ENCODE measurements at regions not wholly inside any gene's neighbourhood (a gene's known extent, or its start where the extent isn't known, plus 50 kb on each side); places are given as distances from the start of the nearest gene placed in this dataset.
"Not testable (repeated sequence)": the region's sequence is repeated elsewhere in the genome, so short reads cannot be mapped to it uniquely, and the experiment has no call there.

DNA sequence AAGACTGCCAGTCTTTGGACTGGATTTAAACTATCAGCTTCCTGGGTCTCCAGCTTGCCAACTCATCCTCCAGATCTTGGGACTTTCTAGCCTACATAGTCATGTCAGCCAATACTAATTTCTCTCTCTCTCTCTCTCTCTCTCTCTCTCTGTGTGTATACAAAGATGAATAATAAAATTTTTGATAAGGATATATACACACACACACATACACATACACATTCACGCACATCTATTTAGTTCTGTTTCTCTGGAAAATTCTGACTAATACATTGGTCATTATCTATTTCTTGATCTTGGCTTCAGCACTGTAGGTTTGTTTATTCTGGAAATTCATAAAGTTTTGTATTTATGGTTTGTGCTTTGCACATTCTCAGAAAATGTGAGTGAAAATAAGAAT lies 1606.2 kb upstream of the NUDT12 start:
- no peak for TF ChIP-seq CTCF (IDR thresholded peaks at IDR 0.05; ENCODE audit: extremely low read depth, missing control alignments)
- no peak for DNase-seq (ENCODE audit: low spot score)

DNA sequence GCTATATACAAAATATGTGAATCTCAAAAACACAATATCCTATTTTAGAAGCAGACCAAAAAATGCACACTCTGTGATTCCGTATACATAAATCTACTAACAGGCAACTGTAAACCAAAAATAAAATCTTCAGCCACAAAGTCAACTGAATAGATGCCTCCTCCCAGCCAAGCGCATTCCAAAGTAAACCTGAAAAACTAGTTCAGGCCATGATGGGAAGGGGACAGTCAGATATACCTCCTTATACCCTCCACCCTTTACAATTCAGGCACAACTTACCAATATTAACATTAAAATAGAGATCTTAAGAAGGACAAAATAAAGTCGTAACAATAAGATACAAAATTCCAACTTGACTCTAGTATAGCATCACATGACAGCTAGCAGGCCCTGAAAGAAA lies 1604.5 kb upstream of the NUDT12 start:
- TF ChIP-seq CTCF (IDR thresholded peaks at IDR 0.05; ENCODE audit: extremely low read depth, missing control alignments): no peak
- no peak for DNase-seq (ENCODE audit: low spot score)

DNA sequence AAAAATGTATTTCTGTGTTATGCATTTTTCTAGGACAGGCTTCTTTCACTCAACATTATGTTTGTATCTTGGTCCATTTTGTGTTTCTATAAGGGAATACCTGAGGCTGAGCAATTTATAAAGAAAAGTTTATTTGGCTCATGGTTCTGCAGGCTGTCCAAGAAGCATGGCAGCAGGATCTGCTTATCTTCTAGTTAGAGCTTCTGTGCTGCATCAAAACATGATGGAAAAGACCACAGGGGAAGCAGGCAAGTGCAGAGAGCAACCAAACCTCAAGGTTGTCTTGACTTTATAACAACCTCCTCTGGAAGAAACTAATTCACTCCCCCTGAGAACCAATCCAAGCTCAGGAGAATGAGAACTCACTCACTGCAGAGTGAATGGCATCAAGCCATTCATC lies 1601.0 kb upstream of the NUDT12 start:
- TF ChIP-seq CTCF (IDR thresholded peaks at IDR 0.05; ENCODE audit: extremely low read depth, missing control alignments): no peak
- DNase-seq (ENCODE audit: low spot score): no peak

DNA sequence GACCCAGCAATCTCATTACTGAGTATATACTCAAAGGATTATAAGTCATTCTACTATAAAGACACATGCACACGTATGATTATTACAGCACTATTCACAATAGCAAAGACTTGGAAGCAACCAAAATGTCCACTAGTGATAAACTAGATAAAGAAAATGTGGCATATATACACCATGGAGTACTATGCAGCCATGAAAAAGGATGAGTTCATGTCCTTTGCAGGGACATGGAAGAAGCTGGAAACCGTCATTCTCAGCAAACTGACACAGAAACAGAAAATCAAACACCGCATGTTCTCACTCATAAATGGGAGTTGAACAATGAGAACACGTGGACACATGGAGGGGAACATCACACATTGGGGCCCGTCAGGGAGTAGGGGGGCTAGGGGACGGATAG lies 1600.0 kb upstream of the NUDT12 start:
- not testable (repeated sequence) for DNase-seq (ENCODE audit: low spot score)

DNA sequence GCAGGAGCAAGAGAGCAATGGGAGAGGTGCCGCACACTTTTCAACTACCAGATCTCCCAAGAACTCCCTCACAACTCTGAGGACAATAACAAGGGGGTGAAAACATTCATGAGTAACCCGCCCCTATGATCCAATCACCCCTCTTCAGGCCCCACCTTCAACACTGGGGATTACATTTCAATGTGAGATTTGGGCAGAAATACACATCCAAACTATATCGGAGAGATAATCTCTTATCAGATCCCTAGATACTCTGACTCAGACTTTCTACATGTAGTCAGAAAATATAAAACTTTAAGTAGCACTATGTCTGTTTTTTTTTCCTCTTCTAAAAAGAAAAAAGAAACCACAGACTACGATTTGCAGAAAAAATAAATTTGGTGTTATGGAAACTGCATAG lies 1595.9 kb upstream of the NUDT12 start:
- no peak for TF ChIP-seq CTCF (IDR thresholded peaks at IDR 0.05; ENCODE audit: extremely low read depth, missing control alignments)
- DNase-seq (ENCODE audit: low spot score): no peak

- no peak for DNase-seq (ENCODE audit: low spot score)
- no peak for TF ChIP-seq CTCF (IDR thresholded peaks at IDR 0.05; ENCODE audit: extremely low read depth, missing control alignments)
These were observed 1587.7 kb upstream of the NUDT12 start for GRCh38 chr5:105150323-105150722.

- no peak for DNase-seq (ENCODE audit: low spot score)
- TF ChIP-seq CTCF (IDR thresholded peaks at IDR 0.05; ENCODE audit: extremely low read depth, missing control alignments): no peak
These were observed 1584.3 kb upstream of the NUDT12 start for GRCh38 chr5:105146867-105147266.

- no peak for DNase-seq (ENCODE audit: low spot score)
- TF ChIP-seq CTCF (IDR thresholded peaks at IDR 0.05; ENCODE audit: extremely low read depth, missing control alignments): no peak
These were observed 1582.6 kb upstream of the NUDT12 start for GRCh38 chr5:105145152-105145551.
